Thyroid gland (tissue), 4 donors: ENCODE measurements at regions not wholly inside any gene's neighbourhood (a gene's known extent, or its start where the extent isn't known, plus 50 kb on each side); places are given as distances from the start of the nearest gene placed in this dataset.

Experiments
- CTCF ChIP-seq, 6 experiments: fragments of 200-600 bp in 3 of 6; fragments of 450-650 bp in 3 of 6; sonication (generic) in 3 of 6; IDR thresholded peaks; one replicate each; pipeline ENCODE4 v1.5.1; 2016 to 2019; ENCODE audit warnings: antibody characterized with exemption in 6 of 6, mild to moderate bottlenecking in 2 of 6, inconsistent platforms in 1 of 6, moderate library complexity in 1 of 6
- POLR2A ChIP-seq, 2 donors: fragments of 450-650 bp; IDR thresholded peaks; one replicate each; pipeline ENCODE4 v1.6.1; 2017; ENCODE audit warnings: antibody characterized with exemption in 2 of 2, mild to moderate bottlenecking in 2 of 2, moderate library complexity in 1 of 2

GRCh38 chr10:128852449-128852848 is 614.6 kb upstream of the MGMT start:
- no peak for TF ChIP-seq POLR2A (IDR thresholded peaks at IDR 0.05)
- TF ChIP-seq CTCF (IDR thresholded peaks at IDR 0.05): no peak
